Vagina (tissue), 2 donors: ENCODE measurements at regions not wholly inside any gene's neighbourhood (a gene's known extent, or its start where the extent isn't known, plus 50 kb on each side); places are given as distances from the start of the nearest gene placed in this dataset.

Experiments
- DNase-seq, 2 donors: peaks; one replicate each; pipeline ENCODE4 v3.0.0-alpha.2; 2017; ENCODE audit errors: extremely low spot score in 2 of 2
- H3K27ac ChIP-seq: fragments of 200-600 bp; sonication (generic); one replicate; pipeline ENCODE4 v1.5.1; 2019
- H3K27me3 ChIP-seq: fragments of 200-600 bp; sonication (generic); one replicate; pipeline ENCODE4 v1.5.1; 2019
- H3K36me3 ChIP-seq, 2 donors: fragments of 200-600 bp; sonication (generic); one replicate each; pipeline ENCODE4 v1.5.1; 2017 to 2019
- H3K4me1 ChIP-seq: fragments of 200-600 bp; sonication (generic); one replicate; pipeline ENCODE4 v1.5.1; 2019
- H3K4me3 ChIP-seq, 2 donors: fragments of 200-600 bp; sonication (generic); 1 replicate in 1 of 2; 2 replicates in 1 of 2; pipeline ENCODE4 v1.5.1; 2016 to 2019
- H3K9me3 ChIP-seq: fragments of 200-600 bp; sonication (generic); one replicate; pipeline ENCODE4 v1.5.1; 2019
- POLR2A ChIP-seq, 2 donors: fragments of 450-650 bp; IDR thresholded peaks; one replicate each; pipeline ENCODE4 v1.6.1; 2017; ENCODE audit warnings: antibody characterized with exemption in 2 of 2, mild to moderate bottlenecking in 2 of 2, moderate library complexity in 2 of 2
- POLR2AphosphoS5 ChIP-seq, 2 donors: sonication (generic); formaldehyde crosslinking; IDR thresholded peaks; one replicate each; pipeline ENCODE4 v1.9.0; 2017; ENCODE audit warnings: antibody characterized with exemption in 2 of 2, mild to moderate bottlenecking in 2 of 2, low read depth in 1 of 2; ENCODE audit not compliant: insufficient read depth in 1 of 2
- intact Hi-C: fragments of 100-400 bp; cut with DNase I; formaldehyde crosslinking; loops from one replicate; pipeline ENCODE4 v1.15.1; 2023
- TF ChIP-seq, protein P1 (sequence below), 3 experiments: fragments of 450-650 bp in 2 of 3; fragments of 200-600 bp in 1 of 3; sonication (generic) in 1 of 3; IDR thresholded peaks; one replicate each; pipeline ENCODE4 v1.5.1; 2017 to 2019; ENCODE audit warnings: antibody characterized with exemption in 3 of 3, mild to moderate bottlenecking in 2 of 3, moderate library complexity in 2 of 3

- Histone ChIP-seq H3K4me3 (no peak overlapping the region), H3K9me3 (no peaks in the 10 kb centered on the region), H3K36me3 (no peaks in the 10 kb centered on the region), H3K4me1 (no peaks in the 10 kb centered on the region), H3K27me3 (no peaks in the 10 kb centered on the region), H3K27ac (no peak overlapping the region)
- DNase-seq = no peak
- intact Hi-C loops = no loop called here
- TF ChIP-seq POLR2AphosphoS5 (IDR thresholded peaks at IDR 0.05; ENCODE audit: insufficient read depth in 1 of 2, low read depth in 1 of 2) (no peak), POLR2A (IDR thresholded peaks at IDR 0.05) (no peak)
- TF ChIP-seq, protein P1, sequence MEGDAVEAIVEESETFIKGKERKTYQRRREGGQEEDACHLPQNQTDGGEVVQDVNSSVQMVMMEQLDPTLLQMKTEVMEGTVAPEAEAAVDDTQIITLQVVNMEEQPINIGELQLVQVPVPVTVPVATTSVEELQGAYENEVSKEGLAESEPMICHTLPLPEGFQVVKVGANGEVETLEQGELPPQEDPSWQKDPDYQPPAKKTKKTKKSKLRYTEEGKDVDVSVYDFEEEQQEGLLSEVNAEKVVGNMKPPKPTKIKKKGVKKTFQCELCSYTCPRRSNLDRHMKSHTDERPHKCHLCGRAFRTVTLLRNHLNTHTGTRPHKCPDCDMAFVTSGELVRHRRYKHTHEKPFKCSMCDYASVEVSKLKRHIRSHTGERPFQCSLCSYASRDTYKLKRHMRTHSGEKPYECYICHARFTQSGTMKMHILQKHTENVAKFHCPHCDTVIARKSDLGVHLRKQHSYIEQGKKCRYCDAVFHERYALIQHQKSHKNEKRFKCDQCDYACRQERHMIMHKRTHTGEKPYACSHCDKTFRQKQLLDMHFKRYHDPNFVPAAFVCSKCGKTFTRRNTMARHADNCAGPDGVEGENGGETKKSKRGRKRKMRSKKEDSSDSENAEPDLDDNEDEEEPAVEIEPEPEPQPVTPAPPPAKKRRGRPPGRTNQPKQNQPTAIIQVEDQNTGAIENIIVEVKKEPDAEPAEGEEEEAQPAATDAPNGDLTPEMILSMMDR (IDR thresholded peaks at IDR 0.05) = no peak
These were observed 246.7 kb upstream of the SDK2 start for GRCh38 chr17:73890831-73891405.

DNA sequence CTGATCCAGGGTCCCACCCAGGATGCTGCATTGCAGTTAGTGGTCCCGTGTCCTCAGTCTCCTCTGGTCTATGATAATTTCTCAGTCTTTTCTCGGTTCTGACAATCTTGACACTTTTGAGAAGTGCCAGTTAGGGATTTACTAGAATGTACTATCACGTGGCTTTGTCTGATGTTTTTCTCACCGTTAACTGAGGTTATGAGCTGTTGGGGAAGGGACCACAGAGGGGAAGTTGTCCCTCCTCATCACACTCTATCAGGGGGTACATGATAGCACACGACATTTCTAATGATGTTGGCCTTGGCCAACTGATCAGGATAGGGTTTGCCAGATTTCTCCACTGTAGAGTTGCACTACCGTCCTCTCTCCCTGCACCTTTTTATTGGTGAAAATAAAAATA lies 250.9 kb upstream of the SDK2 start:
- Histone ChIP-seq H3K4me3 (no peak overlapping the region), H3K4me1 (no peaks in the 10 kb centered on the region), H3K27ac (no peak overlapping the region), H3K36me3 (no peaks in the 10 kb centered on the region), H3K27me3 (no peaks in the 10 kb centered on the region), H3K9me3 (no peaks in the 10 kb centered on the region)
- no peak for TF ChIP-seq POLR2AphosphoS5 (IDR thresholded peaks at IDR 0.05; ENCODE audit: insufficient read depth in 1 of 2, low read depth in 1 of 2)
- TF ChIP-seq, protein P1 (IDR thresholded peaks at IDR 0.05) = no peak
- TF ChIP-seq POLR2A (IDR thresholded peaks at IDR 0.05) = no peak
- DNase-seq = no peak
- intact Hi-C loops = no loop called here

- DNase-seq = no peak
- H3K36me3 ChIP-seq = no peaks in the 10 kb centered on the region
- H3K27me3 ChIP-seq = no peaks in the 10 kb centered on the region
- intact Hi-C loops = no loop called here
- no peaks in the 10 kb centered on the region for H3K9me3 ChIP-seq
- H3K4me3 ChIP-seq = no peak overlapping the region
- peaks cover 8% of the 10 kb centered on the region for H3K4me1 ChIP-seq
- H3K27ac ChIP-seq = no peak overlapping the region
- TF ChIP-seq, protein P1 (IDR thresholded peaks at IDR 0.05) = no peak
- no peak for TF ChIP-seq POLR2AphosphoS5 (IDR thresholded peaks at IDR 0.05; ENCODE audit: insufficient read depth in 1 of 2, low read depth in 1 of 2)
- no peak for TF ChIP-seq POLR2A (IDR thresholded peaks at IDR 0.05)
These were observed 252.7 kb upstream of the SDK2 start for GRCh38 chr17:73896966-73897365.

DNA sequence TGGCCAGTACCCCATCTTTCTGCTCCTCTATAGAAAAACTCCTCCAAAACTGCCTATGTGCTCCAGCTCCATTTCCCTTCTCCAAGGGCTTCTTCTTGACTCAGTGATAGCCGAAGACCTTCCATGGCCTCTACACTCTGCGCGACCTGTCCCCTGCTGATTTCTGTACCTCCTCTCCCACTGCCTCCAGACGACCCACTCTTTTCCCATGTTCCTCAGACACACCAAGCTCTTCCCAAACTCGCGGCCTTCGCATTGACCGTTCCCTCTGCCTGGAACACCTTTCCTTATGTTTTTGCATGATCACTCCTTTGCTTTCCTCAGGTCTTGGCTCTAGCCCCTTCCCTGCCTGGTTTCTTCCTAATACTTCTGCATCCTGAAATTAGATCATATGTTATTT lies 255.6 kb upstream of the SDK2 start:
- intact Hi-C loops = no loop called here
- H3K36me3 ChIP-seq = no peaks in the 10 kb centered on the region
- TF ChIP-seq, protein P1 (IDR thresholded peaks at IDR 0.05) = no peak
- TF ChIP-seq POLR2A (IDR thresholded peaks at IDR 0.05) (no peak), POLR2AphosphoS5 (IDR thresholded peaks at IDR 0.05; ENCODE audit: insufficient read depth in 1 of 2, low read depth in 1 of 2) (no peak)
- H3K9me3 ChIP-seq = no peaks in the 10 kb centered on the region
- no peak overlapping the region for H3K27ac ChIP-seq
- peak; percentile 40 to 84 for DNase-seq
- H3K4me3 ChIP-seq = no peak overlapping the region
- peaks cover 16% of the 10 kb centered on the region for H3K4me1 ChIP-seq
- no peaks in the 10 kb centered on the region for H3K27me3 ChIP-seq

GRCh38 chr17:73900516-73900915 lies 256.3 kb upstream of the SDK2 start:
- H3K27ac ChIP-seq = no peak overlapping the region
- no peaks in the 10 kb centered on the region for H3K9me3 ChIP-seq
- H3K27me3 ChIP-seq = no peaks in the 10 kb centered on the region
- intact Hi-C loops = no loop called here
- TF ChIP-seq POLR2A (IDR thresholded peaks at IDR 0.05) = no peak
- no peak for TF ChIP-seq POLR2AphosphoS5 (IDR thresholded peaks at IDR 0.05; ENCODE audit: insufficient read depth in 1 of 2, low read depth in 1 of 2)
- TF ChIP-seq, protein P1 (IDR thresholded peaks at IDR 0.05) = no peak
- no peaks in the 10 kb centered on the region for H3K36me3 ChIP-seq
- no peak overlapping the region for H3K4me3 ChIP-seq
- peaks cover 16% of the 10 kb centered on the region for H3K4me1 ChIP-seq
- peak; percentile 49 to 89 for DNase-seq
